ENCODE measurements at regions not wholly inside any gene's neighbourhood (a gene's known extent, or its start where the extent isn't known, plus 50 kb on each side); places are given as distances from the start of the nearest gene placed in this dataset.

GRCh38 chr6:150651808-150652470 is 52.3 kb downstream of the PLEKHG1 start:
- no peak for DNase-seq

GRCh38 chr6:150652848-150653613 is 53.3 kb downstream of the PLEKHG1 start:
- DNase-seq = no peak

GRCh38 chr6:150654608-150655007 is 54.9 kb downstream of the PLEKHG1 start:
- DNase-seq = no peak

GRCh38 chr6:150656156-150656555 is 56.5 kb downstream of the PLEKHG1 start:
- DNase-seq = no peak

- no peak for DNase-seq
Observed at GRCh38 chr6:150658421-150658820, 58.7 kb downstream of the PLEKHG1 start.

GRCh38 chr6:150659046-150659763 is 59.5 kb downstream of the PLEKHG1 start:
- DNase-seq = no peak

GRCh38 chr6:150661216-150662007 is 61.7 kb downstream of the PLEKHG1 start:
- no peak for DNase-seq

GRCh38 chr6:150662814-150663213 is 63.1 kb downstream of the PLEKHG1 start:
- no peak for DNase-seq

GRCh38 chr6:150664091-150664490 is 64.4 kb downstream of the PLEKHG1 start:
- no peak for DNase-seq

- no peak for DNase-seq
Observed at GRCh38 chr6:150666071-150666470, 66.4 kb downstream of the PLEKHG1 start.

- DNase-seq = no peak
Observed at GRCh38 chr6:150667359-150667758, 67.7 kb downstream of the PLEKHG1 start.

- no peak for DNase-seq
Observed at GRCh38 chr6:150667977-150668716, 68.5 kb downstream of the PLEKHG1 start.

GRCh38 chr6:150668900-150669302 is 69.2 kb downstream of the PLEKHG1 start:
- DNase-seq = no peak

GRCh38 chr6:150670311-150670710 is 70.6 kb downstream of the PLEKHG1 start:
- no peak for DNase-seq

GRCh38 chr6:150672800-150673199 is 73.1 kb downstream of the PLEKHG1 start:
- DNase-seq = no peak

- DNase-seq = no peak
Observed at GRCh38 chr6:150673720-150674346, 74.1 kb downstream of the PLEKHG1 start.

- no peak for DNase-seq
Observed at GRCh38 chr6:150676344-150676743, 76.7 kb downstream of the PLEKHG1 start.

- DNase-seq = no peak
Observed at GRCh38 chr6:150676772-150677171, 77.1 kb downstream of the PLEKHG1 start.

- no peak for DNase-seq
Observed at GRCh38 chr6:150680510-150680909, 80.8 kb downstream of the PLEKHG1 start.

- DNase-seq = no peak
Observed at GRCh38 chr6:150681578-150682395, 82.1 kb downstream of the PLEKHG1 start.

- no peak for DNase-seq
Observed at GRCh38 chr6:150683320-150683719, 83.6 kb downstream of the PLEKHG1 start.

All from activated CD4-positive, CD25-positive, alpha-beta regulatory T cell treated with anti-CD3 and anti-CD28 coated beads, Interleukin-2, amount 50 U/mL, for 72 hours (primary cell).